Thymus (tissue), 11 donors: ENCODE measurements at regions not wholly inside any gene's neighbourhood (a gene's known extent, or its start where the extent isn't known, plus 50 kb on each side); places are given as distances from the start of the nearest gene placed in this dataset.

Source experiments
- DNase-seq, 9 donors: peaks; one replicate each; pipeline ENCODE4 v3.0.0-alpha.2; 2013; ENCODE audit warnings: low spot score in 9 of 9, low read depth in 6 of 9, missing footprints in 1 of 9
- H3K27ac ChIP-seq, 2 donors: one replicate each; pipeline ENCODE4 v1.5.1; 2013; ENCODE audit warnings: control low read depth in 1 of 2, low read depth in 1 of 2, low read length in 1 of 2, mild to moderate bottlenecking in 1 of 2, moderate library complexity in 1 of 2
- H3K27me3 ChIP-seq, 2 donors: one replicate each; pipeline ENCODE4 v1.5.1; 2013; ENCODE audit warnings: low read length in 1 of 2; ENCODE audit not compliant: control insufficient read depth in 2 of 2, insufficient read depth in 1 of 2
- H3K36me3 ChIP-seq, 2 donors: one replicate each; pipeline ENCODE4 v1.5.1; 2013; ENCODE audit warnings: low read length in 1 of 2, mild to moderate bottlenecking in 1 of 2, moderate library complexity in 1 of 2; ENCODE audit not compliant: control insufficient read depth in 2 of 2, insufficient read depth in 2 of 2
- H3K4me1 ChIP-seq, 2 donors: one replicate each; pipeline ENCODE4 v1.5.1; 2013; ENCODE audit warnings: low read length in 2 of 2; ENCODE audit not compliant: control insufficient read depth in 2 of 2, insufficient read depth in 2 of 2
- H3K4me3 ChIP-seq, 2 donors: one replicate each; pipeline ENCODE4 v1.5.1; 2013; ENCODE audit warnings: low read length in 2 of 2, control low read depth in 1 of 2, mild to moderate bottlenecking in 1 of 2
- H3K9me3 ChIP-seq, 2 donors: one replicate each; pipeline ENCODE4 v1.5.1; 2013; ENCODE audit warnings: low read length in 1 of 2, mild to moderate bottlenecking in 1 of 2; ENCODE audit not compliant: control insufficient read depth in 2 of 2, insufficient read depth in 1 of 2
- WGBS: extraction: QIAGEN DNeasy Blood & Tissue Kit; methylation state at CpG from one replicate; pipeline ENCODE4 v1.1.7; 2013; 5-methylcytosine and 5-hydroxymethylcytosine counted together
- donor health status: healthy.

DNA sequence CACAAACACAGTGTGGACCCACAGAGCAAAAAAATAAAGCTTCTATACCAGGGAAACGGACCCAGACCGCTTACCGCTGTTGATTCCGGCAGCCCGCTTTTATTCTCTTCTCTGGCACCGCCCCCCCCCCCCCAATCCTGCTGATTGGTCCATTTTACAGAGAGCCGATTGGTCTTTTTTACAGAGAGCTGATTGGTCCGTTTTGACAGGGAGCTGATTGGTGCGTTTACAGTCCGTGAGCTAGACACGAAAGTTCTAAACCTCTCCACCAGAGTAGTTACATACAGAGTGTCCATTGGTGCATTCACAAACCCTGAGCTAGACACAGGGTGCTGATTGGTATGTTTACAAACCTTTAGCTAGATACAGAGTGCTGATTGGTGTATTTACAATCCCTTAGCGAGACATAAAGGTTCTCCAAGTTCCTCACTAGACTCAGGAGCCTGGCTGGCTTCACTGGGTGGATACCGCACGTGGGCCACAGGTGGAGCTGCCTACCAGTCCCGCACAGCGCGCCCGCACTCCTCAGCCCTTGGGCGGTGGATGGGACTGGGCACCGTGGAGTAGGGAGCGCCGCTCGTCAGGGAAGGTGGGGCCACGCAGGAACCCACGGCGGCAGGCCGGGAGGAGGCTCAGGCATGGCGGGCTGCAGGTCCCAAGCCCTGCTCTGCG lies 92.4 kb downstream of the HAPSTR1 start:
- WGBS: 90% methylated on average over 29 of the region's 29 CpGs
- H3K4me1 ChIP-seq: no peaks in the 10 kb centered on the region

DNA sequence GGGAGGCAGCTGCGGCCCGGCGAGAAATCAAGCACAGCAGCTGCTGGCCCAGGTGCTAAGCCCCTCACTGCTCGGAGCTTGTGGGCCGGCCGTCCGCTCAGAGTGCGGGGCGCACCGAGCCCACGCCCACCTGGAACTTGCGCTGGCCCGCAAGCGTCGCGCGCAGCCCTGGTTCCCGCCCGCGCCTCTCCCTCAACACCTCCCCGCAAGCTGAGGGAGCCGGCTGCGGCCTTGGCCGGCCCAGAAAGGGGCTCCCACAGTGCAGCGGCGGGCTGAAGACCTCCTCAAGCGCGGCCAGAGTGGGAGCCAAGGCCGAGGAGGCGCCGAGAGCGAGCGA lies 92.9 kb downstream of the HAPSTR1 start:
- WGBS: 85% methylated on average over 33 of the region's 33 CpGs
- no peaks in the 10 kb centered on the region for H3K36me3 ChIP-seq
- H3K4me3 ChIP-seq: no peak overlapping the region
- DNase-seq: no peak
- peaks cover 0 to 2% of the 10 kb centered on the region in 2 donors for H3K27me3 ChIP-seq
- no peaks in the 10 kb centered on the region for H3K9me3 ChIP-seq
- no peak overlapping the region for H3K27ac ChIP-seq
- no peaks in the 10 kb centered on the region for H3K4me1 ChIP-seq

More for the DNA sequence above, 92.4 kb downstream of the HAPSTR1 start:
- H3K36me3 ChIP-seq: no peaks in the 10 kb centered on the region
- no peak overlapping the region for H3K4me3 ChIP-seq
- H3K27ac ChIP-seq: no peak overlapping the region
- H3K9me3 ChIP-seq: no peaks in the 10 kb centered on the region
- DNase-seq: no peak
- H3K27me3 ChIP-seq: peaks cover 0 to 2% of the 10 kb centered on the region in 2 donors

DNA sequence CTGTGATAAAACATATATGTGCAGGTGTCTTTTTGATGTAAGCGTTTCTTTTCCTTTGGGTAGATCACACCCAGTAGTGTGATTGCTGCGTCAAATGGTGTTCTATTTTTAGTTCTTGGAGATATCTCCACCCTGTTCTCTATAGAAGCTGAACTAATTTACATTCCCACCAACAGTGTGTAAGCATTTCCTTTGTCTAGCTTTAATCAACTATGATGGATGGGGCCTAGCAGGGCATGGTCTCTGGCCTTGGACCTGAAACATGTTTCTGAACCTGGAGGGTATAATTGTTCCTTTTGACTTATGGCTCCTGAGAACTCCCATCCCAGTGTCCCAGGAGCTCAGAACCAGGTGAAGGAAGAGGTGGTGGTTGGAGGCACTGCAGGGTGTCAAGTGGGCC lies 93.9 kb downstream of the HAPSTR1 start:
- H3K9me3 ChIP-seq: no peaks in the 10 kb centered on the region
- 71% methylated on average over 2 of the region's 2 CpGs for WGBS
- H3K36me3 ChIP-seq: no peaks in the 10 kb centered on the region
- peaks cover 0 to 2% of the 10 kb centered on the region in 2 donors for H3K27me3 ChIP-seq
- no peaks in the 10 kb centered on the region for H3K4me1 ChIP-seq
- H3K27ac ChIP-seq: no peak overlapping the region
- no peak overlapping the region for H3K4me3 ChIP-seq
- no peak for DNase-seq

DNA sequence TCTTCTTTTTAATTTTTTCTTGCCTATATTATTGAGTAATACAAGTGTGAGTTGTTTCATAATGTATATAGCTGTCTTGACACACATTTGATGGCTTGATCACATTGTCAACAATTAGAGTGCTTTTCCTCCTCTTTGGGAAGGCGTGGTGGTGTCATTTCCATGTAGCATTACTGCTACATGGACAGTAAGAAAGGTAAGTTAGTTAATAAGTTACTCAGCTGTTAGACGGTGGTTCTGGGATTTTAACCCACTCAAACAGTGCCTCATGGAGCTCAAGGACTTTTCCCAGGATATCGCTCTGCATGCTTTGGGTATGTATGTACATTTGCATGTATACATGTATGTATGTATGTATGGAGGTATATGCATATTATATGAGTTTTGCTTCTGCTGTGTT lies 94.6 kb downstream of the HAPSTR1 start:
- DNase-seq: no peak
- Histone ChIP-seq H3K9me3 (no peaks in the 10 kb centered on the region), H3K27me3 (peaks cover 0 to 2% of the 10 kb centered on the region in 2 donors), H3K27ac (no peak overlapping the region), H3K36me3 (no peaks in the 10 kb centered on the region), H3K4me3 (no peak overlapping the region), H3K4me1 (no peaks in the 10 kb centered on the region)
- 90% methylated on average over 3 of the region's 3 CpGs for WGBS

DNA sequence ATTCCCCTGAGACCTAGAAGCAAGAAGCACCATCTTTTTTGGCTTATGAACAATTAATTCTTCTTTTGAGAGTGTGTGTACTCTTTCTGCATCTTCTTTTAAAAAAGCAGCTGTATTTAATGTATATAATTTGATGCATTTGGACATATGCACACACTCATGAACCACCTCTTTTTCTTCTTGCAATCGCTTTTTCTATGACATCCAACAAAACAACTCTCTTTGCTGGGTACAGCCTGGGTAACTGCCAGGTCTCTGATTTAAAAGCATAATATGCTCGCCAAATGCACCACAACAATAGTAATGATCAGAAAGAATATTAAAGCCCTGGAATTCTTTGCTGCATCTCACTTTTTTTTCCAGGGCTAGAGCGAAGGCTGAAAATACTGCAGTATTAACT lies 97.3 kb downstream of the HAPSTR1 start:
- no peak overlapping the region for H3K27ac ChIP-seq
- peaks cover 0 to 2% of the 10 kb centered on the region in 2 donors for H3K27me3 ChIP-seq
- H3K9me3 ChIP-seq: no peaks in the 10 kb centered on the region
- no peaks in the 10 kb centered on the region for H3K36me3 ChIP-seq
- DNase-seq: no peak
- no peaks in the 10 kb centered on the region for H3K4me1 ChIP-seq
- WGBS: 94% methylated on average over 3 of the region's 3 CpGs
- no peak overlapping the region for H3K4me3 ChIP-seq

DNA sequence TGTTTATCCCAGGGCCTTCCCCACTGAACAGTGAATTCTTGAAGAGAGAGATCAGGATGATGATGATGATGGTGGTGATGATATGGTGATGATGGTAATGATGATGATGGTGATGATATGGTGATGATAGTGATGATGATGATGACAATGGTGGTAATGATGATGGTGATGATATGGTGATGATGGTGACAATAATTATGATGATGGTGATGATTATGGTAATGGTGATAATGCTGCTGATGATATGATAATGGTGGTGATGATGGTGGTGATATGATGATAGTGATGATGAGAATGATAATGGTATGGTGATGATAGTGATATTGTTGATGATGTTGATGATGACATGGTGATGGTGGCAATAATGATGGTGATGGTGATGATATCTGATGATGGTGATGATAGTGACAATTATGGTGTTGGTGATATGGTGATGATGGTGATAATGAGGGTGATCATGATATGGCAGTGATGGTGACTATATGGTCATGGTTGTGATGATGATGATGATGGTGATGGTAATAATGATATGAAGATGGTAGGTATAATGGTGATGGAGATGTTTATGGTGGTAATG lies 99.9 kb downstream of the HAPSTR1 start:
- Histone ChIP-seq H3K4me3 (no peak overlapping the region), H3K27me3 (no peaks in the 10 kb centered on the region), H3K27ac (no peak overlapping the region), H3K36me3 (no peaks in the 10 kb centered on the region), H3K4me1 (no peaks in the 10 kb centered on the region), H3K9me3 (no peaks in the 10 kb centered on the region)
- DNase-seq: no peak

DNA sequence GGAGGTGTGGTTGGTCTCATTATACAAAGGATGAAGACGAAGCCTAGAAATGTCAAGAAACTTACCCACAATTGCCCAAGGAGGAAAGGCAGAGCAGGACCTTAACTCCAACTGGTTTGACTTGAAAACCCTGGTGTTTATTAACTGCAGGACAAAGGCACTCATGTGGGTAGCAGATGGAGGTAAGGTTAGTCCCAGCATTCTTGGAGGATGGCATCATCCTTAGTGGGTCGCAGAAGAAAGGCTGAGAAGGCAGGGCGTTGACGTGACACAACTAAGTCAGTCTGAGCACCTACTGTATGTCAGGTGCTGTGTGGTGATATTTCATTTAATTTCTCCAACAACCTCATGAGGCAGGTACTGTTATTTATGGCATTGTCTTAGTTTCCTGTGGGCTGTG lies 101.3 kb downstream of the HAPSTR1 start:
- H3K27ac ChIP-seq: no peak overlapping the region
- 90% methylated on average over 4 of the region's 4 CpGs for WGBS
- H3K4me3 ChIP-seq: no peak overlapping the region
- no peak for DNase-seq
- H3K36me3 ChIP-seq: no peaks in the 10 kb centered on the region
- H3K9me3 ChIP-seq: no peaks in the 10 kb centered on the region
- no peaks in the 10 kb centered on the region for H3K4me1 ChIP-seq
- no peaks in the 10 kb centered on the region for H3K27me3 ChIP-seq

DNA sequence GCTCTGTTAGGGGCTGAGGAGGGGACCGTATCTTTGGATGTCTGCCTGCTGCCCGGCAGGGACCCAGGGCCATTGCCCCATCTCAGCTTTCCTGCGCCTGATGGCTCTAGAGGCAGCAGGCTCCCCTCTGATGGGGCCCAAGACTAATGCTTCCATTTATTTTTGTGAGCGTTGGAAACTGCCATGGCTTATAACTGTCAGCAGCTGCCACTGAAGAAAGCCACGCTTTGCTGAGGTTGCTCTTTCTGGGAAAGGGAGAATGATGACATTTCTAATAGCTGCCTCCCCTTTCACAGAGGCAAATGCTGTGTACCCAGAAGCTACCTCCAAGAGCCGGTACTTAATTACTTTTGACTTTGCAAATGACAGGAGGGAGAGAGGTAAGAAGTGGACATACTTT lies 103.8 kb downstream of the HAPSTR1 start:
- Histone ChIP-seq H3K27ac (no peak overlapping the region), H3K4me1 (no peaks in the 10 kb centered on the region), H3K27me3 (no peaks in the 10 kb centered on the region), H3K4me3 (no peak overlapping the region), H3K9me3 (no peaks in the 10 kb centered on the region), H3K36me3 (no peaks in the 10 kb centered on the region)
- WGBS: 83% methylated on average over 6 of the region's 6 CpGs
- no peak for DNase-seq

DNA sequence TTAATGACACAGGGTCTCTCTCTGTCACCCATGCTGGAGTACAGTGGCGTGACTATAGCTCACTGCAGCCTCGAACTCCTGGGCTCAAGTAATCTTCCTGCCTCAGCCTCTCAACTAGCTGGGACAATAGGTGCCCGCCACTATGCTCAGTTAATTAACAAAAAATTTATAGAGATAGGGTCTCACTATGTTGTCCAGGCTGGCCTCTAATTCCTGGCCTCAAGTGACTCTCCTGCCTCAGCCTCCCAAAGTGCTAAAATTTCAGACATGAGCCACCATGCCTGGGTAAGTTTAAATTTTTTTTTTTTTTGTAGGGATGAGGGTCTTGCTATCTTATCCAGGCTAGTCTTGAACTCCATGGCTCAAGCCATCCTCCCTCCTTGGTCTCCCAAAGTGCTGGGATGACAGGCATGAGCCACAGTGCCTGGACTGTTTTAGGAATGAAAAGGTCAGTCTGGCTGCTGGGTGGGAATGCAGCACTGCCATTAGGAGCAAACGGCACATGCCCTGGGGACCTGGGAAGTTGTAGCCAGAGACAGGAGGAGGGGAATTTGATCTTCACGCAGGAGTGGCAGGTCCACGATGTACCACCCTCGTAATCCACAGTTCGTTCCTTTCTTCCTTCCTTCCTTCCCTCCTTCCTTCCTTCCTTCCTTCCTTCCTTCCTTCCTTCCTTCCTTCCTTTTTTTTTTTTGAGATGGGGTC lies 106.7 kb downstream of the HAPSTR1 start:
- no peak for DNase-seq
- no peaks in the 10 kb centered on the region for H3K36me3 ChIP-seq
- no peak overlapping the region for H3K4me3 ChIP-seq
- H3K9me3 ChIP-seq: no peaks in the 10 kb centered on the region
- 70% methylated on average over 8 of the region's 8 CpGs for WGBS
- H3K27ac ChIP-seq: no peak overlapping the region
- H3K27me3 ChIP-seq: no peaks in the 10 kb centered on the region
- H3K4me1 ChIP-seq: no peaks in the 10 kb centered on the region
